Omental fat pad (tissue), 3 donors: ENCODE measurements at regions not wholly inside any gene's neighbourhood (a gene's known extent, or its start where the extent isn't known, plus 50 kb on each side); places are given as distances from the start of the nearest gene placed in this dataset.

Experiments
- ATAC-seq: fragments of 150-250 bp; one replicate; pipeline ENCODE4 v1.9.1; 2016; ENCODE audit warnings: mild to moderate bottlenecking, moderate library complexity; ENCODE audit not compliant: low FRiP score
- DNase-seq: peaks from one replicate; pipeline ENCODE4 v3.0.0-alpha.2; 2019; ENCODE audit warnings: low spot score
- TF ChIP-seq, protein P1 (sequence below), 3 donors: fragments of 450-650 bp; IDR thresholded peaks; one replicate each; pipeline ENCODE4 v1.5.1; 2016 to 2017; ENCODE audit warnings: antibody characterized with exemption in 3 of 3, mild to moderate bottlenecking in 3 of 3, moderate library complexity in 2 of 3

- ATAC-seq = no peak
- DNase-seq = no peak
- TF ChIP-seq, protein P1, sequence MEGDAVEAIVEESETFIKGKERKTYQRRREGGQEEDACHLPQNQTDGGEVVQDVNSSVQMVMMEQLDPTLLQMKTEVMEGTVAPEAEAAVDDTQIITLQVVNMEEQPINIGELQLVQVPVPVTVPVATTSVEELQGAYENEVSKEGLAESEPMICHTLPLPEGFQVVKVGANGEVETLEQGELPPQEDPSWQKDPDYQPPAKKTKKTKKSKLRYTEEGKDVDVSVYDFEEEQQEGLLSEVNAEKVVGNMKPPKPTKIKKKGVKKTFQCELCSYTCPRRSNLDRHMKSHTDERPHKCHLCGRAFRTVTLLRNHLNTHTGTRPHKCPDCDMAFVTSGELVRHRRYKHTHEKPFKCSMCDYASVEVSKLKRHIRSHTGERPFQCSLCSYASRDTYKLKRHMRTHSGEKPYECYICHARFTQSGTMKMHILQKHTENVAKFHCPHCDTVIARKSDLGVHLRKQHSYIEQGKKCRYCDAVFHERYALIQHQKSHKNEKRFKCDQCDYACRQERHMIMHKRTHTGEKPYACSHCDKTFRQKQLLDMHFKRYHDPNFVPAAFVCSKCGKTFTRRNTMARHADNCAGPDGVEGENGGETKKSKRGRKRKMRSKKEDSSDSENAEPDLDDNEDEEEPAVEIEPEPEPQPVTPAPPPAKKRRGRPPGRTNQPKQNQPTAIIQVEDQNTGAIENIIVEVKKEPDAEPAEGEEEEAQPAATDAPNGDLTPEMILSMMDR (IDR thresholded peaks at IDR 0.05) = no peak
These were observed 113.6 kb downstream of the OAT start for GRCh38 chr10:124305131-124305530.

DNA sequence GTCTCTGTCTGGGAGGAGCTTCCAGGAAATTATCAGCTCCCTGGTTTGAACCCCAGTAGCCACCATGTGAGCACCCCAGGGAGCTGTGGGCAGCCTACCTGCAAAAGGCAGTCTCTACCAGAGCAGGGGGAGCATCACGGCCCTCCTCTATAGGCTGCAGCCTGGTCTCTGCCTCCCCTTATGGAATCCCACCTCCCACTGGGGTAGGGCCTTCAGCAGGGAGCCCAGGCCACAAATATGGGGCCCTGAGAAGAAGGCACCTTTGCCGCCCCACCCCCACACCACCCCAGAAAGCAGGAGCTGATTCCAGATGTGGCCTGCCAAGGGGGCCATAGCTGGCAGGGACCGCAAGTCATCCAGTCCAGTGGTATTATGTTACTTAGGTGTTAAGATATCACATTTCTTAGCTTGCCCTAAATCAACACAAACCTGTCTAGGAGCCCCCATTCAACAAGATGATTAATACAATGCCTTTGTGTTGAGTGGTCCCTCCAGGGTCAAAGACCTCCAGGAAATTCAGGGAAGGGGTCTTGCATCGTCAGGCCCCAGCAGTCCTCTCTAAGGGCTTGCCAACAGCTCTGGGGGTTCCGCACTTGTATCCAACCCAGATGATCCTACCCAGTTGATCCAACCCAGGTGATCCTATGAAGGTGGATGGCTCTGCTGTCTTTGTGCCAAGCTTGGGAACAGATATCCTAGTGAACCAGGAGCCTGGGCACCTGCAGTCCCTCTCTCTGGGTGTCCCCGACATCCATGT, 114.9 kb downstream of the OAT start:
- no peak for ATAC-seq
- TF ChIP-seq, protein P1 (IDR thresholded peaks at IDR 0.05) = no peak
- DNase-seq = no peak

DNA sequence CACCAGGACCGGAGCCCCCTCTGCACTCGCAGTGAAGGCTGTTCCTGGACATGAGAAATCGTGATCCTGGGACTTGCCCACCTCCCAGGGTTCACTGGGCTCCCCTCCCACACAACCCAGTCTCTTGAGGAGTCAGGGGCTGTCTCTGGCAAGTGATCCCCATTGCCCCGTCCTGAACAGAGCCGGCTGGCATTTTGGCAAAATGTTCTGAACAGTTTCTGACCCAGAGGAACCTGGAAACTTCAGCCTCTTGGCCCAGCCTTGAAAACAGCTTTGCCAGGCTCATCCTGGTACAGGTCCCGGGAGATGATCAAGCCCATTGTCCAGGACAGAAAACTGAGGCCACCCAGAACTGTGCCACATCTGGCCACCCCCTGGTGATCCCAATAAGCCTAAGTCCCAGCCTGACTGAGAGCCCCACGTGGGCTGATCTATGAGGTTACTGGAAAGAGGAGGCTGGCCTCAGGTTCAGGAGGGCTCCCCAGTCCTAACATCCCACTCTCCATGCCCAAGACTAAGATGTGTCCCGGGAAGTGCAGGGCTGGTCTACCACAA, 115.7 kb downstream of the OAT start:
- TF ChIP-seq, protein P1 (IDR thresholded peaks at IDR 0.05) = no peak
- ATAC-seq (no peak), DNase-seq (no peak)

GRCh38 chr10:124301736-124302135, 117.0 kb downstream of the OAT start:
- TF ChIP-seq, protein P1 (IDR thresholded peaks at IDR 0.05) = no peak
- no peak for ATAC-seq
- no peak for DNase-seq

DNA sequence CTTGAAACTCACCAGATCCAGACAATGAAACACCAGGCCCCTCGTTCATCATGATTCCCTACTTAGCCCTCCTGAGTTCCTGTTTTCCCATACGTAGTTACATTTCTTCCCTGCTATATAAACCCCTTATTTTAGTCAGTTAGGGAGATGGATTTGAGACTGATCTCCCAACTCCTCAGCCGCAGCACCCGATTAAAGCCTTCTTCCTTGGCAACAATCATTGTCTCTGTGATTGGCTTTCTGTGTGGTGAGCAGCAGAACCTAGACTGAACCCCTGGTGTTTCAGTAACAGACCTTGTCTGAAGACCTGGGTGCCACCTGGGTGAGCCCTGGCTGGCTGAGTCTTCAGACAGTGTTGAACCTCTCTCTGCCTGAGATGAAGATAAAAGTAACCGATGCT, 118.0 kb downstream of the OAT start:
- TF ChIP-seq, protein P1 (IDR thresholded peaks at IDR 0.05) = no peak
- no peak for ATAC-seq
- DNase-seq = no peak

DNA sequence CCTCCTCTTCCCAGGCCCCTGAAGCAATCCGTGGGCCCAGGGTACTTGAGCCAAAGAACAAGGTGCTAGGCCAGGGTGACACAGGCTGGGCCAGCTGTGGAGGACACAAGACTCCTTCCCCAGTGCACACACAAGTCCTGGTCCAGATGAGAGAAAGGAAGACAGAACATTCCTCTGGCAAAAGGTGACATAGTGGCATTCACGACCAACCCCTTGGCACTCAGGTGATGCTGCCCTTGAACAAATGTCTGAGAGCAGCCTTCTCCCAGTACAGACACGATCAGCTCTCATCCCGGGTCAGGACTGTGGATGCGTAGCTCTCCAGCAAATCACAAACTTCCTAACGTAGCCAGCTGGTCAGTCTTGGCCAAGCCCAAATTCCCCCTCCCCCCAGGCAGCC, 118.5 kb downstream of the OAT start:
- DNase-seq (no peak), ATAC-seq (no peak)
- TF ChIP-seq, protein P1 (IDR thresholded peaks at IDR 0.05) = no peak

- ATAC-seq (no peak), DNase-seq (no peak)
- TF ChIP-seq, protein P1 (IDR thresholded peaks at IDR 0.05) = no peak
These were observed 119.0 kb downstream of the OAT start for GRCh38 chr10:124299696-124300095.
